A549 (cell line): ENCODE measurements at regions not wholly inside any gene's neighbourhood (a gene's known extent, or its start where the extent isn't known, plus 50 kb on each side); places are given as distances from the start of the nearest gene placed in this dataset.

ENCODE experiments used
- CTCF ChIP-seq: fragments of >200 bp; sonication (Bioruptor Twin); formaldehyde crosslinking; IDR thresholded peaks from 3 replicates; pipeline ENCODE4 v1.5.1; 2016
- RCOR1 ChIP-seq: fragments of 150-350 bp; IDR thresholded peaks from 2 replicates; pipeline ENCODE4 v1.6.1; 2014; ENCODE audit warnings: antibody characterized with exemption, low read length, low read depth

- TF ChIP-seq CTCF (no peak), RCOR1 (no peak)
Measured at GRCh38 chr9:80554856-80555255, 983.1 kb downstream of the TLE4 start.
